ENCODE measurements at regions not wholly inside any gene's neighbourhood (a gene's known extent, or its start where the extent isn't known, plus 50 kb on each side); places are given as distances from the start of the nearest gene placed in this dataset.

- no peak overlapping the region for H3K4me3 ChIP-seq
- H3K27ac ChIP-seq = no peak overlapping the region
- TF ChIP-seq POLR2A (IDR thresholded peaks at IDR 0.05) = no peak
- no peak for TF ChIP-seq EP300 (IDR thresholded peaks at IDR 0.05)
- no peak for TF ChIP-seq POLR2AphosphoS5 (IDR thresholded peaks at IDR 0.05)
- no peak for TF ChIP-seq CTCF (IDR thresholded peaks at IDR 0.05)
- WGBS, 2 donors = 91 to 92% methylated on average over 14 of the region's 14 CpGs
- H3K9me3 ChIP-seq = no peaks in the 10 kb centered on the region
- H3K36me3 ChIP-seq = no peaks in the 10 kb centered on the region
- no peak for DNase-seq
- H3K4me1 ChIP-seq = peaks cover 0 to 6% (median 0%) of the 10 kb centered on the region in 4 donors
- intact Hi-C loops (cut with DNase I) = loop anchor here (10.0 kb wide), 1 partner anchor 63 kb away; no protein-coding TSS in a partner anchor
- H3K27me3 ChIP-seq = no peaks in the 10 kb centered on the region
These were observed 161.4 kb upstream of the RPL38 start for GRCh38 chr17:74041869-74042640.

- 78 to 83% methylated on average over 8 of the region's 8 CpGs for WGBS, 2 donors
- Histone ChIP-seq H3K36me3 (no peaks in the 10 kb centered on the region), H3K27ac (no peak overlapping the region), H3K4me3 (no peak overlapping the region), H3K4me1 (peaks cover 0 to 6% (median 0%) of the 10 kb centered on the region in 4 donors), H3K9me3 (no peaks in the 10 kb centered on the region), H3K27me3 (no peaks in the 10 kb centered on the region)
- peak; percentile 70 for DNase-seq
- intact Hi-C loops (cut with DNase I) = loop anchor here (10.0 kb wide), 1 partner anchor 62 kb away; no protein-coding TSS in a partner anchor
- TF ChIP-seq POLR2AphosphoS5 (IDR thresholded peaks at IDR 0.05) (no peak), CTCF (IDR thresholded peaks at IDR 0.05) (no peak), POLR2A (IDR thresholded peaks at IDR 0.05) (no peak), EP300 (IDR thresholded peaks at IDR 0.05) (no peak)
These were observed 160.6 kb upstream of the RPL38 start for GRCh38 chr17:74042744-74043486.

- Histone ChIP-seq H3K27me3 (peaks cover 0 to 7% (median 0%) of the 10 kb centered on the region in 3 donors), H3K4me1 (peaks cover 0 to 6% (median 0%) of the 10 kb centered on the region in 4 donors), H3K27ac (no peak overlapping the region), H3K9me3 (no peaks in the 10 kb centered on the region), H3K36me3 (no peaks in the 10 kb centered on the region), H3K4me3 (no peak overlapping the region)
- 16 to 79% methylated on average over 4 of the region's 4 CpGs for WGBS, 2 donors
- intact Hi-C loops (cut with DNase I) = loop anchor here (10.0 kb wide), 1 partner anchor 61 kb away; no protein-coding TSS in a partner anchor
- TF ChIP-seq CTCF (IDR thresholded peaks at IDR 0.05) (no peak), POLR2A (IDR thresholded peaks at IDR 0.05) (no peak), POLR2AphosphoS5 (IDR thresholded peaks at IDR 0.05) (no peak), EP300 (IDR thresholded peaks at IDR 0.05) (no peak)
- no peak for DNase-seq
These were observed 159.5 kb upstream of the RPL38 start for GRCh38 chr17:74043976-74044375.

GRCh38 chr17:74045608-74046280, 157.7 kb upstream of the RPL38 start:
- Histone ChIP-seq H3K4me3 (no peak overlapping the region), H3K27me3 (peaks cover 0 to 20% (median 0%) of the 10 kb centered on the region in 3 donors), H3K27ac (no peak overlapping the region), H3K36me3 (no peaks in the 10 kb centered on the region), H3K4me1 (peaks cover 0 to 6% (median 0%) of the 10 kb centered on the region in 4 donors), H3K9me3 (no peaks in the 10 kb centered on the region)
- intact Hi-C loops (cut with DNase I) = loop anchor here (10.0 kb wide), 1 partner anchor 59 kb away; no protein-coding TSS in a partner anchor
- TF ChIP-seq EP300 (IDR thresholded peaks at IDR 0.05) (no peak), POLR2A (IDR thresholded peaks at IDR 0.05) (no peak)
- DNase-seq = no peak
- 58 to 66% methylated on average over 16 of the region's 16 CpGs for WGBS, 2 donors
